DMS 273 (cell line): ENCODE measurements at regions not wholly inside any gene's neighbourhood (a gene's known extent, or its start where the extent isn't known, plus 50 kb on each side); places are given as distances from the start of the nearest gene placed in this dataset.
"Not testable (repeated sequence)": the region's sequence is repeated elsewhere in the genome, so short reads cannot be mapped to it uniquely, and the experiment has no call there.

ENCODE experiments used
- DNase-seq: peaks from one replicate; lab custom pipeline; 2025; ENCODE audit not compliant: unreplicated experiment; lab: John Stamatoyannopoulos, UW

- no peak for DNase-seq
Observed at GRCh38 chr10:31121757-31122577, 90.3 kb upstream of the ZNF438 start.

- DNase-seq = peak; percentile 80
Observed at GRCh38 chr10:31123946-31124345, 92.3 kb upstream of the ZNF438 start.

DNA sequence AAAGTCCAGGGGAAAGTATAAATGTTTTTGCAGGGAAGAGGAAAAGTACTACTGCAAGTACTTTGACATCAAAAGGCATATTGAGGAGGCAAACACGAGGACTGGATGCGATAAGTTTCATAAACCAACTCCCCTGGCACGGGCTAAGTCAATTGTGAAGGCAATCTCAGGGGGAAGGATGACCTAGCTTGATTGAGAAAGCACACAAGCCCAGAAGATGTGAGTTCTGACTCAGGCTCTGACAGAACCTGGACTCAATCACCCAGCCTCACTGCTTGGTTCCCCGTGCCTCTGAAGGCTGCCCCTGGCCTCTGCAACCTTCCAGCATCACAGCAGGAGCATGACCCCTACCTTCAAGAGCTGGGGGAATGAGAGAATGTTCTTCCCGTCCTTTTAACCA lies 93.2 kb upstream of the ZNF438 start:
- DNase-seq = peak; percentile 20

GRCh38 chr10:31125789-31126188 lies 94.1 kb upstream of the ZNF438 start:
- no peak for DNase-seq

- DNase-seq = no peak
Observed at GRCh38 chr10:31126593-31126992, 94.9 kb upstream of the ZNF438 start.

DNA sequence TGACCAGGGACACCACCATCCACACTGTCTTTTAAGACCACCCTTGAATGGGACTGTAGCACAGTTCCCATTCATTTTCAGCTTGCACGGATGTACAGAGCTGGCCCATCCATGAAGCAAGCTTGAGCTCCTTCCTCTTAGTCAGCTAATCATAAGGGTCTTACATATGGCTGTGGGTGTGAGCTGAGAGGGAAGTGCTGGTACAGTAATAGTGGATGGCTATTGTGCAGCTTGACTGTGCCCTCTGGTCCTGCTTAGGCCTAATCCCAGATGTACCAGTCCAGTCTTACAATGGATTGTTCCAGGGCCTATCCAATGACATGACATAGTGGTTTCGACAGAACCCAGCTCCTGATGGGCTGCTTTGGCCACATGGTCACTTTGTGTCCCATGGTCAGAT lies 96.9 kb upstream of the ZNF438 start:
- no peak for DNase-seq

DNA sequence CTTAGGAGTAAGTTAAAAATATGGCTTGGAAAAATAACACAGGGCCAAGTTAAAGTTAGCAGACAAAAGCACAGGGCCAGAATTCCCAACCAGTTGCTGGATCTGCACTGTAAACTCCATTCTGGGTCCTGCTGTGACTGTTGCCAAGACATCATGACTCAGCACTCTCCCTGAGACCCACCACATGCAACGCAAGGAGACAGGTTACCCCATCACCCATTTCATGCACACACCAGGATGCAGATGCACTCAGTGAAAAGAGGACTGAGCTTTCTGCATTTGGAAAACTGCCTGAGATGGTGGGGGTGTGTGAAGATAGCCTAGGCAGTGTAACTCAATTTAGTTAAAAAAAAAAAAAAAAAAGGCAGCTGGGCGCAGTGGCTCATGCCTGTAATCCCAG lies 97.6 kb upstream of the ZNF438 start:
- peak; percentile 71 for DNase-seq

- no peak for DNase-seq
Observed at GRCh38 chr10:31129880-31130405, 98.3 kb upstream of the ZNF438 start.

DNA sequence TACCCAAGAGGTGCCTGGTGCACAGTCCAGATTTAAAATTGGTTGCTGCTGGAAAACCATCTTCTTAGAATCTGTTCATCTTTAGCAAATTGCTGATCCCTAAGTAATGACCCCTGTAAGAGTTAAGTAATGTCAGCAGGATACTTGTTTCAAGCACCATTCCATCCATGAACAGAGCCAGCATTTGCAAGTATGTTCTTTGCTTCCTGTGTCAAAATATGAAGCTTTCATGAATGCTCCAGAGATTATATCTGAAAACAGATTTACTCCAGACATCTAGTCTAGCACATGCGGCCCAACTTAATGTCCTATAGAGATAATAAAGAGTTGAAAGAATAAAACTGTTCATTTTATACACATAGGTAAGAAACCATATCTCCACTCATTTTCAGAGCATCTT lies 98.7 kb upstream of the ZNF438 start:
- no peak for DNase-seq

DNA sequence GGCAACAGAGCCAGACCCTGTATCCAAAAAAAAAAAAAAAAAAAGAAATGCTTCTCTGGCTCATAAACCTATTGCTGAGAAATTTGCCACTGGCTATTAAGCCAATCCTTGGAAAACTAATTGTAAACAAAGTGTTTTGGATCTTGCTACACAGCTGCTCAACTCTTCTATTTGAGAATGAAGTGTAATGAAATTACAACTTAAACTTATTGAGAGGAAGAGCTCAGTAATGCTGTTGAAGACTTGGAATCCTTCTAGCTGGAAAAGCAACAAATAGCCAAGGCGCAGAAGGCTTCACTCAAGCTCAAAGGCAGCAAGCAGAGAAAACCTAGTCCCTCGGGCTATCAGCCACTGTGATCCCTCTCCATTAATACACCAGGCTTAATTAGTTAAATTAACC lies 99.6 kb upstream of the ZNF438 start:
- DNase-seq = no peak

DNA sequence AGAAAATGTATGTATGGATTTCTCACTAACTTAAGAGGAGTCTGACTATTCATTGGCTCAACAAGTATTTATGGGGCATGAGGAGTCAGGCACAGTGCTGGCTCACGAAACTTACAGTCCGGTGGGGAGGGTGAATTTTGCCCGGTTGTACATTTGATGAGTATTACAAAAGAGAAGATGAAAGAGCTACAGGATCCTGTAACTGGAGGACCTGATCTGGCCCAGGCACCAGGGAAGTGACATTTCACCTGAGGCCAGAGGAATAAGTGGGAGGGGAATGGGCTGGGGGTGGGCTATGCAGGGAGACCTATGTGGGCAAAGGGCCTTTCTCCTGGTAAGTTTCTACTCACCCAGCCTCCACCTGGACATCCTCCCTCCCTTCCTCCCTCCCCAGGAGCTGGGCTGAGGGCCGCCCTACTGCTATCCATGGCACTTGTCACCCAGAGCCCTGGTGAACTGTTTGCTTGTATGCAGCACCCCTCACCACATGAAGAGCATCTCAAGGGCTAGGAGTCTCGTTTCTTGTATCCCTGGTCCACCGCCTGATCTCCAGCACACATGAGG lies 101.1 kb upstream of the ZNF438 start:
- DNase-seq = no peak

DNA sequence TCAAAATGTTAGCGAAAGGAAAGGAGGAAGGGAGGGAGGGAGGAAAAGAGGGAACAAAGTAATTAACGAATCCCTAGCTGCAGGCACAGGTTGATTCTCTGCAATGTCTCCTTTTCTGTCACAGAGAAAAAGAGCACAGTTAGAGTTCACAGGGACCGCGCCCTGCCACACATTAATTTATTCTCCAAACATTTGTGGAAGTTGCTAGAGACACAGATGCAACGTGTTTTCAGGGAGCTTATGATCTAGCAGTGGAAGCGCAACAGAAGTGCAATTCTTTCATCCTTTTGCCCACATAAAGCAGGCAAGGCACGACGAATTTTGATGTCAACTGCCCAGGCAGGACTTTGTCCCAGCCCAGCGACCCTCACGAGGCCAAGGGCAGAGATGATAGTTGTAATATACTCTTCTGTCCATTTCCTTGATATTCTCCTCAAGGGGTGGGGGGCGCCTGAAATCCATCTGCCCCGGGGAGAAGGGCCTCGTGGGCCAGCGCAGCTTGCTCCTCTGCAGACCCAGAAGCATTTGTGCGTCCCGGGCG lies 101.7 kb upstream of the ZNF438 start:
- DNase-seq = no peak

GRCh38 chr10:31133792-31134310 lies 102.2 kb upstream of the ZNF438 start:
- peak; percentile 96 for DNase-seq

DNA sequence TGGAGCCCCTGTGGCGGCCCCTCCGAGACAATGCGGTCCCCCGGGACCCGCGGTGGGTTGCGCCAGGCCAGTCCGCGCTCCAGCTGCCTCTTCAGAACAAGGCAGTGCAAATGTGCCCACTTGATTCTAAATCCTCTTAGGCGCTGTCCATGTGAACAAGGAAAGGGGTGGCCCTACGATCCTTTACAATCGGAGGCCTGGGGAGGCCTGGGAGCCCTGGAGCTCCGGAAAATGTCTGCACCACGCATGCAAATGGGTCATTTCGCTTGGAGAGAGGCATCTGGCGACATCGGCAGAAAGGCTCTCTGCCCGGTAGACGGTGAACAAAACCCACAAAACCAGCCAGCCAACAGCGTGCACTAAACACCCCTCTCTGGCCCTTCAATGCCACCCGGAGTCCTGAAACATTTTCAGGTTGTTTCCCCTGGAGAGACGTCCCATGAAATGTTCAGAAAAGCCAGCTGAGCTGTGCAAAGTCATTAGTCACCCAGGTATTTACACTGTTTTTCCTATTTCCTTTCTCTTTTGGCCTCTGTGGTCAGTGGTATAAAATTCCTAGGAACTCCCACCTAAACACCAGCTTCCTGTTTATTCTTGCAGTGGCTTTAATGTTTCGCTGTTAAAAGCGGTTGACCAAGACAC lies 102.8 kb upstream of the ZNF438 start:
- no peak for DNase-seq

DNA sequence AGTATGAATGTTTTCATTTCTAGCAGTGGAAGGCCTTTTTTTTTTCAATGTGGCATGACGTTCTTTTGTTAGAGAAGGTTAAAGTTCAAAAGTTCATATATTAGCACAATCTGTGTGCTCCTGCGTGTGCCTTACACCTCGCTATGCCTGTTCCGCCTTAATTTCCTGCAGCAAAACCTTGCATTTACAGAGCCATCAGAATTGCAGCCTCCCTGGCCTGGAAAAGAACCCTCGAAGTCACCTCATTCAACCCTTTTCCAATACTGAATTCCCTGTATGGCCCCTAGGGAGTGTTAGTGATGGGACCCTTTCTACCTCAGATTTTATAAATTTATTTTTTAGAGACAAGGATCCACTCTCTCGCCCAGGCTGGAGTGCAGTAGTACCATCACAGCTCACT lies 103.5 kb upstream of the ZNF438 start:
- DNase-seq = no peak

DNA sequence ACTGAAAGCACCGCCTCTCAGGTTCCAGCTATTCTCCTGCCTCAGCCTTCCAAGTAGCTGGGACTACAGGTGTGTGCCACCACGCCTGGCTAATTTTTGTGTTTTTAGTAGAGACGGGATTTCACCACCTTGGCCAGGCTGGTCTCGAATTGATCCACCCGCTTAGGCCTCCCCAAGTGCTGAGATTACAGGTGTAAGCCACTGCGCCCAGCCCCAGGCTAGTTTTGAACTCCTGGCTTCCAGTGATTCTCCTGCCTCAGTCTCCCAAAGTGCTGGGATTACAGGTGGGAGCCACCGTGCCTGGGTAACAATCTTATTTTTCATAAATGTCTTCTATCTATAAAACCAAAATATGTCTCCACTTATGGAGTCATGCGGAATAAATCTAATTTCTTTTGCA lies 104.1 kb upstream of the ZNF438 start:
- DNase-seq = not testable (repeated sequence)

DNA sequence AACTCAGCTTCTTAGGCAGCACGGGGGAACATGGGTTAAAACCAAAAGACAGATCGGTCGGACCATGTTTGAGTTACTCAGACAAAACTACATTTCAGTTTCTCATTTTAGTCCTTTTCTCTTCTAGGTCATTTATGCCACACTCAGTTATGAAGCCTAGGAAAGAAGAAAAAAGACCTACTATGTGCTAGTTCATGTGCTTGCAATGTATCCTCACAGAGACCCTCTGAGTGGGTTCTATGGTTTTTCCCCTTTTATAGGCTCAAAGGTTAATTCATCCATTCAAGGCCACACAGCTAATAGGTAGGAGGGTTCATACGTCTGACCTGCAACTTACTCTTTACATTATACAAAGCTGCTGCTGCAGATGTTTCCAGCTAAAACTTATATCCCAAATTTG lies 104.7 kb upstream of the ZNF438 start:
- DNase-seq = no peak

DNA sequence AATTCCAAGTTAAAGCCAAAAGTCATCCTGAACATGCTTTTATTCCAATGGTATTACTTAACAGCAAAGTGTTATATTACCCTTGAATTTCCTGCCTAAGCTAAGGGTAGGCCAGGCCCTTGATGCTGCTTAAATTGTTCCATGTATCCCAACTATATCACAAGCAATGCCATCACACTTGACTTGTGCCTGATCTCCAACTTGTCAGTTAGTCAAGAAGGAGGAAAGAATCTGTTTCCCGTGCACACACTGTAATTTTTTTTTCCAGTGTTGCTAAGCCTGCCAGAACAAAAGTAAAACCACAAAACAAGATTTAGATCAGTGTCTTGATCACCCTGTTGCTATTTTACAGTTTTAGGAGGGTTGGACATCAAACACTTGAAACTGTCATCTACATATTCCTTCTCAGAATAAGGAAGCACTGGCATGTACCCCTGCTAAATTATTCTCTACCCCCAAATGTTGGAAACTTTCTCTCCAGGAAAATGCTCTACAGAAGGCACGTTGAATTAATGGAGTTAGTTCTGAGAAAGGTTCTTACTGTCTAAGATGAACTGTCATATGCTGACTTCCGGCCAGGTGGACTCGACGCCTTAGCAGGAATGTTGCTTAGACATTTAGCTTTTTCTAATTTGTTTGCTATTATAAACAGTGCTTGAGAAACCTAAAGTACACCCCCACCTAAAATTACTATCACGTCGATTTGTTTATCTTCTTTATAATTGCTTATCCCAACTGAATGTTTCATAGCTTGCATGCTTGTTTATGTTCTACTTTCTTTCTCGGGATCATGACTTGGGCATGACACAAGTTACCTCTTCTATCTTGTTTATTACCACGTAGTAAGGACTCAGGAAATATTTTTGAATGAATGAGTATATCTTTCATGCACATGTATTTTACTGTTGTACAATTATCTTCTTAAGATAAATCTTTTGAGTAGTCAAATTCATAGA lies 105.5 kb upstream of the ZNF438 start:
- no peak for DNase-seq

- no peak for DNase-seq
Observed at GRCh38 chr10:31138026-31138553, 106.4 kb upstream of the ZNF438 start.

DNA sequence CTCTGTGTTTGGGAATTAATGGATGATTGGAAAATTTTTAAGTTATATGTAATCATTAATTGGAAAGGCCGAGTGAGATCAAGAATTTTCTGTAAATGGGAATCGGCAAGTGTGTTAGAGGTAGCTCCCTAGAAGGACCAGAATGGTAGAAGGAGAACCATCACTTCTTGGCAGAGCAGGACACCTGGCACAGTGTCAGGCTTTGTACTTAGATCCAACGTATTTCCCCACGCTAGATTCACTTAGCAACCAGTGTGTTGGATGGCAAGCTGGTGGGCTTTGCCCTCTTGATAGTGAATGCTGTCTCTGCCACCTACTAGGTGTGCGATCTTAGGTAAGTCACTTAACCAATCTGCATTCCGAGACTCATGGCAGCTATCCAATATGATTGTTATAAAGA lies 107.8 kb upstream of the ZNF438 start:
- peak; percentile 4 for DNase-seq
